ENCODE measurements at regions not wholly inside any gene's neighbourhood (a gene's known extent, or its start where the extent isn't known, plus 50 kb on each side); places are given as distances from the start of the nearest gene placed in this dataset.

DNA sequence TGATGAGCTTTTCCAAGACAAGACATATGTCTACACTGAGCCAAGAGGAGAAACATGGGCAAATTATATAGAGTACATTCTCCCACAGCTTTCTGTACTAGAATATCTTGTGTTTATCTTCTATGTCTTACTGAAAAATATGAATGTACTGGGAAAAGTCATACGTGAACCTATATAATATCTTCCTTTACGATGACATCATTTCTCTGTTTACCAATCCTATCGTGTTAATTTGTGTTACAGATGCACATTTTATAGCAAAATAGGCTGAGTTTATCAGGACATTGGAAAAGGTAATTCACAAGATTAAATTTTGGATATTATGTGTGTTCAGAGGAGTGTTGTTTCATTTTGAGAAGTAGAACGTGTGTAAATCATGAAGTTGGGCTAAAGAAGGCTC is 452.5 kb upstream of the THRB start:
- TF ChIP-seq, protein P1, sequence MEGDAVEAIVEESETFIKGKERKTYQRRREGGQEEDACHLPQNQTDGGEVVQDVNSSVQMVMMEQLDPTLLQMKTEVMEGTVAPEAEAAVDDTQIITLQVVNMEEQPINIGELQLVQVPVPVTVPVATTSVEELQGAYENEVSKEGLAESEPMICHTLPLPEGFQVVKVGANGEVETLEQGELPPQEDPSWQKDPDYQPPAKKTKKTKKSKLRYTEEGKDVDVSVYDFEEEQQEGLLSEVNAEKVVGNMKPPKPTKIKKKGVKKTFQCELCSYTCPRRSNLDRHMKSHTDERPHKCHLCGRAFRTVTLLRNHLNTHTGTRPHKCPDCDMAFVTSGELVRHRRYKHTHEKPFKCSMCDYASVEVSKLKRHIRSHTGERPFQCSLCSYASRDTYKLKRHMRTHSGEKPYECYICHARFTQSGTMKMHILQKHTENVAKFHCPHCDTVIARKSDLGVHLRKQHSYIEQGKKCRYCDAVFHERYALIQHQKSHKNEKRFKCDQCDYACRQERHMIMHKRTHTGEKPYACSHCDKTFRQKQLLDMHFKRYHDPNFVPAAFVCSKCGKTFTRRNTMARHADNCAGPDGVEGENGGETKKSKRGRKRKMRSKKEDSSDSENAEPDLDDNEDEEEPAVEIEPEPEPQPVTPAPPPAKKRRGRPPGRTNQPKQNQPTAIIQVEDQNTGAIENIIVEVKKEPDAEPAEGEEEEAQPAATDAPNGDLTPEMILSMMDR (conservative IDR thresholded peaks at IDR 0.05; ENCODE audit: low read depth in 2 of 2), result no peak
- TF ChIP-seq, protein P2, sequence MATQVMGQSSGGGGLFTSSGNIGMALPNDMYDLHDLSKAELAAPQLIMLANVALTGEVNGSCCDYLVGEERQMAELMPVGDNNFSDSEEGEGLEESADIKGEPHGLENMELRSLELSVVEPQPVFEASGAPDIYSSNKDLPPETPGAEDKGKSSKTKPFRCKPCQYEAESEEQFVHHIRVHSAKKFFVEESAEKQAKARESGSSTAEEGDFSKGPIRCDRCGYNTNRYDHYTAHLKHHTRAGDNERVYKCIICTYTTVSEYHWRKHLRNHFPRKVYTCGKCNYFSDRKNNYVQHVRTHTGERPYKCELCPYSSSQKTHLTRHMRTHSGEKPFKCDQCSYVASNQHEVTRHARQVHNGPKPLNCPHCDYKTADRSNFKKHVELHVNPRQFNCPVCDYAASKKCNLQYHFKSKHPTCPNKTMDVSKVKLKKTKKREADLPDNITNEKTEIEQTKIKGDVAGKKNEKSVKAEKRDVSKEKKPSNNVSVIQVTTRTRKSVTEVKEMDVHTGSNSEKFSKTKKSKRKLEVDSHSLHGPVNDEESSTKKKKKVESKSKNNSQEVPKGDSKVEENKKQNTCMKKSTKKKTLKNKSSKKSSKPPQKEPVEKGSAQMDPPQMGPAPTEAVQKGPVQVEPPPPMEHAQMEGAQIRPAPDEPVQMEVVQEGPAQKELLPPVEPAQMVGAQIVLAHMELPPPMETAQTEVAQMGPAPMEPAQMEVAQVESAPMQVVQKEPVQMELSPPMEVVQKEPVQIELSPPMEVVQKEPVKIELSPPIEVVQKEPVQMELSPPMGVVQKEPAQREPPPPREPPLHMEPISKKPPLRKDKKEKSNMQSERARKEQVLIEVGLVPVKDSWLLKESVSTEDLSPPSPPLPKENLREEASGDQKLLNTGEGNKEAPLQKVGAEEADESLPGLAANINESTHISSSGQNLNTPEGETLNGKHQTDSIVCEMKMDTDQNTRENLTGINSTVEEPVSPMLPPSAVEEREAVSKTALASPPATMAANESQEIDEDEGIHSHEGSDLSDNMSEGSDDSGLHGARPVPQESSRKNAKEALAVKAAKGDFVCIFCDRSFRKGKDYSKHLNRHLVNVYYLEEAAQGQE (IDR thresholded peaks at IDR 0.05; ENCODE audit: unreplicated experiment), result no peak
- TF ChIP-seq POLR2AphosphoS5 (IDR thresholded peaks at IDR 0.05; ENCODE audit: low read depth) (no peak), EZH2phosphoT487 (IDR thresholded peaks at IDR 0.05; ENCODE audit: unreplicated experiment) (no peak), EZH2 (IDR thresholded peaks at IDR 0.05; ENCODE audit: low read depth, unreplicated experiment) (no peak)
